HG03095 (cell line): ENCODE measurements at regions not wholly inside any gene's neighbourhood (a gene's known extent, or its start where the extent isn't known, plus 50 kb on each side); places are given as distances from the start of the nearest gene placed in this dataset.
A peak's percentile ranks its signal among the peaks of the same experiment; 100 is the strongest.
"Not testable (repeated sequence)": the region's sequence is repeated elsewhere in the genome, so short reads cannot be mapped to it uniquely, and the experiment has no call there.

Experiments
- ATAC-seq: cut with Tn5 transposase; IDR thresholded peaks from one replicate; pipeline ENCODE4 v1.9.1; 2021; ENCODE audit warnings: moderate library complexity; ENCODE audit not compliant: unreplicated experiment

- ATAC-seq: no peak
Measured at GRCh38 chr11:96447208-96448110, 57.6 kb downstream of the JRKL start.

- no peak for ATAC-seq
Measured at GRCh38 chr11:96448225-96448624, 58.4 kb downstream of the JRKL start.

GRCh38 chr11:96456111-96456510 lies 66.3 kb downstream of the JRKL start:
- ATAC-seq: no peak

GRCh38 chr11:96459751-96460150 lies 69.9 kb downstream of the JRKL start:
- no peak for ATAC-seq

- no peak for ATAC-seq
Measured at GRCh38 chr11:96461871-96462270, 72.1 kb downstream of the JRKL start.

- peak; percentile 86 for ATAC-seq
Measured at GRCh38 chr11:96464700-96465307, 75.0 kb downstream of the JRKL start.

GRCh38 chr11:96465512-96465911 lies 75.7 kb downstream of the JRKL start:
- no peak for ATAC-seq

GRCh38 chr11:96466607-96467006 lies 76.8 kb downstream of the JRKL start:
- no peak for ATAC-seq

- no peak for ATAC-seq
Measured at GRCh38 chr11:96469776-96470175, 80.0 kb downstream of the JRKL start.

GRCh38 chr11:96470521-96470920 lies 80.7 kb downstream of the JRKL start:
- ATAC-seq: no peak

- ATAC-seq: peak; percentile 70
Measured at GRCh38 chr11:96472085-96472484, 82.3 kb downstream of the JRKL start.

GRCh38 chr11:96474263-96474662 lies 84.5 kb downstream of the JRKL start:
- no peak for ATAC-seq

- ATAC-seq: no peak
Measured at GRCh38 chr11:96481204-96481603, 91.4 kb downstream of the JRKL start.

GRCh38 chr11:96481771-96482170 lies 92.0 kb downstream of the JRKL start:
- ATAC-seq: no peak

GRCh38 chr11:96482193-96482592 lies 92.4 kb downstream of the JRKL start:
- ATAC-seq: no peak

- ATAC-seq: no peak
Measured at GRCh38 chr11:96483374-96483955, 93.7 kb downstream of the JRKL start.

- ATAC-seq: no peak
Measured at GRCh38 chr11:96484361-96484760, 94.5 kb downstream of the JRKL start.

- no peak for ATAC-seq
Measured at GRCh38 chr11:96486890-96487611, 97.2 kb downstream of the JRKL start.

GRCh38 chr11:96488911-96489310 lies 99.1 kb downstream of the JRKL start:
- ATAC-seq: not testable (repeated sequence)

GRCh38 chr11:96500440-96500839 lies 110.6 kb downstream of the JRKL start:
- ATAC-seq: no peak

GRCh38 chr11:96506041-96506440 lies 116.2 kb downstream of the JRKL start:
- no peak for ATAC-seq
